H9 (cell line): ENCODE measurements at regions not wholly inside any gene's neighbourhood (a gene's known extent, or its start where the extent isn't known, plus 50 kb on each side); places are given as distances from the start of the nearest gene placed in this dataset.

Experiments used
- DNase-seq: peaks from one replicate; pipeline ENCODE4 v3.0.0-alpha.2; 2017
- H2AFZ ChIP-seq: one replicate; pipeline ENCODE4 v1.6.1; 2013; ENCODE audit warnings: mild to moderate bottlenecking, low read length, control low read depth, moderate library complexity
- H2AK5ac ChIP-seq: 2 replicates; pipeline ENCODE4 v1.6.1; 2013; ENCODE audit warnings: low read length, control low read depth, mixed read lengths; ENCODE audit not compliant: insufficient read length
- H2BK120ac ChIP-seq: one replicate; pipeline ENCODE4 v1.6.1; 2013; ENCODE audit warnings: low read depth, mild to moderate bottlenecking, low read length, control low read depth, inconsistent platforms; ENCODE audit not compliant: poor library complexity, severe bottlenecking
- H2BK12ac ChIP-seq: 2 replicates; pipeline ENCODE4 v1.6.1; 2013; ENCODE audit warnings: low read length, control low read depth, mixed read lengths, low read depth; ENCODE audit not compliant: insufficient read length
- H2BK15ac ChIP-seq: 2 replicates; pipeline ENCODE4 v1.6.1; 2013; ENCODE audit warnings: low read depth, low read length, control low read depth
- H2BK20ac ChIP-seq: one replicate; pipeline ENCODE4 v1.6.1; 2013; ENCODE audit warnings: low read depth, mild to moderate bottlenecking, low read length, control low read depth, inconsistent platforms; ENCODE audit not compliant: poor library complexity, severe bottlenecking
- H2BK5ac ChIP-seq: 2 replicates; pipeline ENCODE4 v1.6.1; 2013; ENCODE audit warnings: low read length, control low read depth, mixed read lengths; ENCODE audit not compliant: insufficient read length
- H3K14ac ChIP-seq: 2 replicates; pipeline ENCODE4 v1.6.1; 2013; ENCODE audit warnings: low read length, control low read depth; ENCODE audit not compliant: insufficient read depth
- H3K18ac ChIP-seq: 2 replicates; pipeline ENCODE4 v1.6.1; 2013; ENCODE audit warnings: low read depth, mild to moderate bottlenecking, mixed read lengths, low read length, control low read depth; ENCODE audit not compliant: insufficient read length
- H3K23ac ChIP-seq: 2 replicates; pipeline ENCODE4 v1.6.1; 2013; ENCODE audit warnings: low read length, control low read depth, mixed read lengths, low read depth; ENCODE audit not compliant: insufficient read length
- H3K23me2 ChIP-seq: 2 replicates; pipeline ENCODE4 v1.6.1; 2013; ENCODE audit warnings: low read depth, mild to moderate bottlenecking, mixed read lengths, low read length, control low read depth; ENCODE audit not compliant: insufficient read length, poor library complexity, severe bottlenecking
- H3K27ac ChIP-seq: 2 replicates; pipeline ENCODE4 v1.5.1; 2013; ENCODE audit warnings: low read length, control low read depth, mixed read lengths, low read depth; ENCODE audit not compliant: insufficient read length
- H3K27me3 ChIP-seq: 2 replicates; pipeline ENCODE4 v1.6.1; 2013; ENCODE audit warnings: low read length, control low read depth, inconsistent platforms; ENCODE audit not compliant: insufficient read depth
- H3K4ac ChIP-seq: 2 replicates; pipeline ENCODE4 v1.6.1; 2013; ENCODE audit warnings: low read depth, mild to moderate bottlenecking, control low read depth, inconsistent platforms, low read length, moderate library complexity
- H3K4me1 ChIP-seq: 2 replicates; pipeline ENCODE4 v1.6.1; 2013; ENCODE audit warnings: low read length, control low read depth, inconsistent platforms; ENCODE audit not compliant: insufficient read depth
- H3K4me2 ChIP-seq: 2 replicates; pipeline ENCODE4 v1.6.1; 2013; ENCODE audit warnings: low read length, control low read depth, mixed read lengths; ENCODE audit not compliant: insufficient read length, insufficient read depth
- H3K56ac ChIP-seq: 2 replicates; pipeline ENCODE4 v1.6.1; 2013; ENCODE audit warnings: low read depth, mild to moderate bottlenecking, mixed read lengths, low read length, control low read depth; ENCODE audit not compliant: insufficient read length
- H3K79me1 ChIP-seq: 2 replicates; pipeline ENCODE4 v1.6.1; 2013; ENCODE audit warnings: low read depth, mild to moderate bottlenecking, moderate library complexity, low read length, control low read depth, inconsistent platforms; ENCODE audit not compliant: insufficient read depth, poor library complexity, severe bottlenecking
- H3K79me2 ChIP-seq: 2 replicates; pipeline ENCODE4 v1.6.1; 2013; ENCODE audit warnings: low read length, control low read depth, inconsistent platforms; ENCODE audit not compliant: insufficient read depth
- H3K9ac ChIP-seq: 2 replicates; pipeline ENCODE4 v1.6.1; 2013; ENCODE audit warnings: low read length, control low read depth, mixed read lengths; ENCODE audit not compliant: insufficient read length; ENCODE audit errors: extremely low read depth
- H3K9me3 ChIP-seq: one replicate; pipeline ENCODE4 v1.6.1; 2013; ENCODE audit warnings: low read depth, low read length, inconsistent platforms; ENCODE audit not compliant: control insufficient read depth
- H3T11ph ChIP-seq: one replicate; pipeline ENCODE4 v1.6.1; 2013; ENCODE audit warnings: mild to moderate bottlenecking, low read length, control low read depth, inconsistent platforms
- H4K20me1 ChIP-seq: one replicate; pipeline ENCODE4 v1.6.1; 2013; ENCODE audit not compliant: control insufficient read depth, insufficient read length, insufficient read depth
- H4K5ac ChIP-seq: 2 replicates; pipeline ENCODE4 v1.6.1; 2013; ENCODE audit warnings: low read depth, mild to moderate bottlenecking, mixed read lengths, low read length, control low read depth; ENCODE audit not compliant: insufficient read length
- H4K8ac ChIP-seq: replicated peaks from 2 replicates; pipeline ENCODE4 v1.6.1; 2013; ENCODE audit warnings: low read length, control low read depth, mixed read lengths, low read depth; ENCODE audit not compliant: insufficient read length
- H4K91ac ChIP-seq: 2 replicates; pipeline ENCODE4 v1.6.1; 2013; ENCODE audit warnings: low read depth, mild to moderate bottlenecking, moderate library complexity, mixed read lengths, low read length, control low read depth; ENCODE audit not compliant: insufficient read length
- H3K27ac Mint-ChIP-seq, 3 experiments: 2 replicates in 2 of 3; 3 replicates in 1 of 3; pipeline ENCODE4 v1.8.0; 2020 to 2021; ENCODE audit warnings: mixed read lengths in 3 of 3, mild to moderate bottlenecking in 1 of 3, moderate library complexity in 1 of 3
- H3K27me3 Mint-ChIP-seq: 2 replicates; pipeline ENCODE4 v1.8.0; 2021; ENCODE audit warnings: low read depth, mild to moderate bottlenecking, moderate library complexity, mixed read lengths
- H3K36me3 Mint-ChIP-seq, 3 experiments: 2 replicates in 2 of 3; 3 replicates in 1 of 3; pipeline ENCODE4 v1.8.0; 2020 to 2021; ENCODE audit warnings: low read depth in 3 of 3, mixed read lengths in 3 of 3; ENCODE audit not compliant: insufficient read depth in 1 of 3
- H3K4me1 Mint-ChIP-seq, 2 experiments: 2 replicates each; pipeline ENCODE4 v1.8.0; 2020; ENCODE audit warnings: mixed read lengths in 2 of 2
- H3K4me3 Mint-ChIP-seq, 2 experiments: 2 replicates in 1 of 2; 3 replicates in 1 of 2; pipeline ENCODE4 v1.8.0; 2020 to 2021; ENCODE audit warnings: mild to moderate bottlenecking in 2 of 2, mixed read lengths in 2 of 2, moderate library complexity in 1 of 2
- H3K9me3 Mint-ChIP-seq, 2 experiments: 2 replicates in 1 of 2; 3 replicates in 1 of 2; pipeline ENCODE4 v1.8.0; 2020; ENCODE audit warnings: mild to moderate bottlenecking in 2 of 2, mixed read lengths in 2 of 2, moderate library complexity in 1 of 2
- WGBS: extraction: QIAGEN DNeasy Blood & Tissue Kit; methylation state at CpG from one replicate; pipeline ENCODE4 v1.1.7; 2013; ENCODE audit warnings: missing lambda C conversion rate, low lambda C conversion rate, mixed read lengths; ENCODE audit not compliant: insufficient read length; ENCODE audit errors: extremely low coverage; 5-methylcytosine and 5-hydroxymethylcytosine counted together
- TF ChIP-seq, protein P1 (sequence below): fragments of 200-600 bp; sonication (generic); conservative IDR thresholded peaks from 3 replicates; pipeline ENCODE4 v1.8.0; 2021; ENCODE audit warnings: antibody characterized with exemption, mild to moderate bottlenecking

DNA sequence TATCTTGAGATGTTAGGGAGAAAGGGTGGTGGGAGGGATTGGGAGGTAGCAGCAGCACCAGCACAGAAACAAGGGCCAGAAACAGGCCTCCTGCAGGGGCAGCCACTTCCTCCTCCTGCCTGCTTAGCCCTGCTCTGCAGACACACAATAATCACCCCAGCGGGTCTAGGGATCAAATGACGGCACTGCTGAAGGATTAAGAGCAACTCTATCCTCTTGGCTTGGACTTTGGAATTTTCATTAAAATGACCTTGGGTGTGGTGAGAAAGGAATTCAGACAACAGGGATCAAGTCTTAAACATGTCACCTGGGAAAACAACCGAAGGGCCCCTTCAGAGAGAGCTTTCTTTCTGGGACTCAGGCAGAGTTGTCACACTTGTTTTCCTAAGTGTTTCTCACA lies 353.4 kb downstream of the SPRY1 start:
- Mint-ChIP-seq H3K36me3 (peaks cover 0 to 7% (median 0%) of the 10 kb centered on the region in 3 experiments; a peak in 2 of 7 replicates), H3K4me3 (no peak overlapping the region), H3K9me3 (peaks cover 0 to 2% of the 10 kb centered on the region in 2 experiments; a peak in 2 of 5 replicates), H3K27me3 (no peaks in the 10 kb centered on the region), H3K4me1 (peaks cover 32 to 33% of the 10 kb centered on the region in 2 experiments), H3K27ac (peak overlapping the region; percentile 49 to 98 (median 88))
- no peak overlapping the region for H3K18ac ChIP-seq
- no peak overlapping the region for H3K4ac ChIP-seq
- no peak overlapping the region for H2BK120ac ChIP-seq
- no peak overlapping the region for H2BK5ac ChIP-seq
- peak; percentile 63 for DNase-seq
- H2AFZ ChIP-seq: no peak overlapping the region
- no CpG with 5 or more reads among the region's 3 CpGs for WGBS
- no peak overlapping the region for H2BK15ac ChIP-seq
- no peaks in the 10 kb centered on the region for H3K27me3 ChIP-seq
- H3K56ac ChIP-seq: no peak overlapping the region
- H4K5ac ChIP-seq: no peak overlapping the region
- no peak overlapping the region for H4K91ac ChIP-seq
- no peak overlapping the region for H3K23ac ChIP-seq
- TF ChIP-seq, protein P1, sequence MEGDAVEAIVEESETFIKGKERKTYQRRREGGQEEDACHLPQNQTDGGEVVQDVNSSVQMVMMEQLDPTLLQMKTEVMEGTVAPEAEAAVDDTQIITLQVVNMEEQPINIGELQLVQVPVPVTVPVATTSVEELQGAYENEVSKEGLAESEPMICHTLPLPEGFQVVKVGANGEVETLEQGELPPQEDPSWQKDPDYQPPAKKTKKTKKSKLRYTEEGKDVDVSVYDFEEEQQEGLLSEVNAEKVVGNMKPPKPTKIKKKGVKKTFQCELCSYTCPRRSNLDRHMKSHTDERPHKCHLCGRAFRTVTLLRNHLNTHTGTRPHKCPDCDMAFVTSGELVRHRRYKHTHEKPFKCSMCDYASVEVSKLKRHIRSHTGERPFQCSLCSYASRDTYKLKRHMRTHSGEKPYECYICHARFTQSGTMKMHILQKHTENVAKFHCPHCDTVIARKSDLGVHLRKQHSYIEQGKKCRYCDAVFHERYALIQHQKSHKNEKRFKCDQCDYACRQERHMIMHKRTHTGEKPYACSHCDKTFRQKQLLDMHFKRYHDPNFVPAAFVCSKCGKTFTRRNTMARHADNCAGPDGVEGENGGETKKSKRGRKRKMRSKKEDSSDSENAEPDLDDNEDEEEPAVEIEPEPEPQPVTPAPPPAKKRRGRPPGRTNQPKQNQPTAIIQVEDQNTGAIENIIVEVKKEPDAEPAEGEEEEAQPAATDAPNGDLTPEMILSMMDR: no peak
- H2BK12ac ChIP-seq: no peak overlapping the region
- H3K14ac ChIP-seq: no peak overlapping the region
- no peak overlapping the region for H3K9ac ChIP-seq
- H3K9me3 ChIP-seq: no peaks in the 10 kb centered on the region
- no peak overlapping the region for H3K4me2 ChIP-seq
- no peaks in the 10 kb centered on the region for H4K20me1 ChIP-seq
- H3K27ac ChIP-seq: no peak overlapping the region
- no peak overlapping the region for H4K8ac ChIP-seq
- no peak overlapping the region for H3T11ph ChIP-seq
- no peaks in the 10 kb centered on the region for H3K79me1 ChIP-seq
- no peak overlapping the region for H2AK5ac ChIP-seq
- H2BK20ac ChIP-seq: no peak overlapping the region
- no peaks in the 10 kb centered on the region for H3K23me2 ChIP-seq
- peaks cover 7% of the 10 kb centered on the region; the same call in 1 of the 2 replicates for H3K4me1 ChIP-seq
- H3K79me2 ChIP-seq: no peaks in the 10 kb centered on the region
